ENCODE measurements at regions not wholly inside any gene's neighbourhood (a gene's known extent, or its start where the extent isn't known, plus 50 kb on each side); places are given as distances from the start of the nearest gene placed in this dataset.

DNA sequence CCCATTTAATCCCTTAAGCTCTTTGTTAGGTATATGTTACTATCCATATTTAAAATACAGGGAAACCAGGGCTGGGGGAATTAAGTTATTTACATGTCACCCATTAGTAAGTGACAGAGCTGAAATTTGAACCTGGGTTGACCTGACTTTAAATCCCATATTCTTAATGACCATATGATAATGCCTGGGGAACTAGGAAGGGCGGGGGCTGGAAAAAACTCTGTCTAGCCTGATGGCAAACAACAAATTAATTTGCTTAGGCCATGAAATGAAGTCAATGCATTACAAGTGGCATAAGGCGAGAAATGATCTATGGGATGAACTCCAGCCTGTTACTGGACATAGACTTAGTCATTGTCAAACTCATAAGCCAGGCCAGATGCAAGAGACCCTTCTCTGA is 325.7 kb upstream of the WWC1 start:
- Histone ChIP-seq H3K4me3 (ENCODE audit: low read length) (no peak overlapping the region), H3K36me3 (ENCODE audit: control insufficient read depth, low read depth, low read length) (no peaks in the 10 kb centered on the region), H3K9ac (ENCODE audit: low read length) (no peak overlapping the region), H3K27me3 (ENCODE audit: control insufficient read depth, insufficient read depth, low read length) (no peaks in the 10 kb centered on the region), H3K4me1 (ENCODE audit: control insufficient read depth, low read depth, low read length) (peaks cover 8% of the 10 kb centered on the region), H3K9me3 (ENCODE audit: control insufficient read depth, low read depth, low read length) (no peaks in the 10 kb centered on the region), H3K27ac (ENCODE audit: low read length) (no peak overlapping the region)

DNA sequence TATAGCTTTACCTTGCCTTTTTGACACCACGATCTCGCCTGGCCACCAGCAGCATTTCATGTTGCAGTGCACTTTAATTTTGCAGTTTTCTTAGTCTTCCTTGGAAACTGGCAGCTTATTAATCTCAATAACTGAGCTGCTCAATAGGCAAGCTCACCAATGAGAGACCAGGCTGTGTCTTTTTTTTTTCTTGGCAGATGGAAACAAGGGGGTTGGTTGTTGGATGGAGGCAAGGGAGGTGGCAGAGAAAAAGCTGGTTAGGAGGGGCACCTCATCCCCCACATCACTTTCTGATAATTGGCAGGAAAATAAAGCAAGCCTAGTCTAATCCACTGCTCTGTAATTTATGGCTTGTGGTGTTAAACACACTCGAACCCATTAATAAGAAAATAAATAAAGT is 324.5 kb upstream of the WWC1 start:
- H3K9me3 ChIP-seq (ENCODE audit: control insufficient read depth, low read depth, low read length) = no peaks in the 10 kb centered on the region
- no peaks in the 10 kb centered on the region for H3K27me3 ChIP-seq (ENCODE audit: control insufficient read depth, insufficient read depth, low read length)
- no peaks in the 10 kb centered on the region for H3K36me3 ChIP-seq (ENCODE audit: control insufficient read depth, low read depth, low read length)
- H3K4me1 ChIP-seq (ENCODE audit: control insufficient read depth, low read depth, low read length) = peaks cover 8% of the 10 kb centered on the region
- H3K4me3 ChIP-seq (ENCODE audit: low read length) = no peak overlapping the region
- no peak overlapping the region for H3K9ac ChIP-seq (ENCODE audit: low read length)
- no peak overlapping the region for H3K27ac ChIP-seq (ENCODE audit: low read length)

DNA sequence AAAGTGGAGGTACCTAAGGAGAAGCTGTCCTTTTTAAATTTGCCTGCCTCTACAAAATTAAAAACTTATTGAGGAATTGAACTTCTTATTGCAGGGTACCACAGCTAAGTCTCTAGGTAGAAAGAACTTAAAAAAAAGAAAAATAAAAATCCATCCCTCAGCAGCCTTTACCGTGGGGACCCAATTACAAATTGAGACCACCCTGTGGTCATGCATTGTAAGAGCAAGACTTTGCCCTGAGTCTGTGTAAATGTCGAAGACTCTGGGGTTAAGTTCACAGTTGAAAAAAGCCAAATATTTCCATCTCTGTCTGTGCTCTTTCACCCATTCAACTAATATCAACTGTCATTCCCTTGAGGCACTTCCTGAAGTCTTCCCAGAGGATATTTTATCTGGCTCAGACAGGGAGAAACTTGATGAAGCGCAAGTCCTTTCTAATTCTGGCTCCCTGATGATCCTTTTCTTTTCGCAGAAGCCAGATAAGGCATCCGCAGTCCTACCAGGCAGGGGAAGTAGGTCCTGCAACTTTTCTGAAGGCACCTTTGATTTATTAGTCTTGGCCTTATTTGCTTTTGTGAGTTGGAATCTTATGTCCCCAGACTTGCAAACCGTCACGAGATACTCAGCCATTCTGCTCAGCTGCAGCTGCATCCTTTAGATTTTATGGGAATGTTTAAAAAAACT is 323.8 kb upstream of the WWC1 start:
- Histone ChIP-seq H3K4me3 (ENCODE audit: low read length) (no peak overlapping the region), H3K27me3 (ENCODE audit: control insufficient read depth, insufficient read depth, low read length) (no peaks in the 10 kb centered on the region), H3K9me3 (ENCODE audit: control insufficient read depth, low read depth, low read length) (no peaks in the 10 kb centered on the region), H3K36me3 (ENCODE audit: control insufficient read depth, low read depth, low read length) (no peaks in the 10 kb centered on the region), H3K4me1 (ENCODE audit: control insufficient read depth, low read depth, low read length) (peaks cover 8% of the 10 kb centered on the region), H3K27ac (ENCODE audit: low read length) (no peak overlapping the region), H3K9ac (ENCODE audit: low read length) (no peak overlapping the region)

DNA sequence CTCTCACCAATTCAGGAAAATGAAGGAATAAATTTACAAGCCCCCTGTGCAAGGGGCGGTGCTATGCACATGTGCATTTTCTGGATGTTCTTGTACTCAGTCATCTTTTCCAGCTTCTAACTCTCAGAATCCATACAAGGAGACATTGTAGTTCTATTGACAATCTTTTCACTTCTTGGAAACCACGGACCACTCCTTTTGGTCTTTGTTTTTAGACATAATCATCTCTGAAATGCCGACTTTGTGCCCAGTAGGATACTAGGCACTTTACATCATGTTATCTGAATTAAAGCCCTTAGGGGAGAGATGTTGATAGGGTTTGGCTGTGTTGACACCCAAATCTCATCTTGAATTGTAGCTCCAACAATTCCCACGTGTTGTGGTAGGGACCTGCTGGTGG is 322.6 kb upstream of the WWC1 start:
- Histone ChIP-seq H3K27me3 (ENCODE audit: control insufficient read depth, insufficient read depth, low read length) (no peaks in the 10 kb centered on the region), H3K9ac (ENCODE audit: low read length) (no peak overlapping the region), H3K4me1 (ENCODE audit: control insufficient read depth, low read depth, low read length) (peaks cover 8% of the 10 kb centered on the region), H3K27ac (ENCODE audit: low read length) (no peak overlapping the region), H3K9me3 (ENCODE audit: control insufficient read depth, low read depth, low read length) (no peaks in the 10 kb centered on the region), H3K36me3 (ENCODE audit: control insufficient read depth, low read depth, low read length) (no peaks in the 10 kb centered on the region), H3K4me3 (ENCODE audit: low read length) (no peak overlapping the region)

DNA sequence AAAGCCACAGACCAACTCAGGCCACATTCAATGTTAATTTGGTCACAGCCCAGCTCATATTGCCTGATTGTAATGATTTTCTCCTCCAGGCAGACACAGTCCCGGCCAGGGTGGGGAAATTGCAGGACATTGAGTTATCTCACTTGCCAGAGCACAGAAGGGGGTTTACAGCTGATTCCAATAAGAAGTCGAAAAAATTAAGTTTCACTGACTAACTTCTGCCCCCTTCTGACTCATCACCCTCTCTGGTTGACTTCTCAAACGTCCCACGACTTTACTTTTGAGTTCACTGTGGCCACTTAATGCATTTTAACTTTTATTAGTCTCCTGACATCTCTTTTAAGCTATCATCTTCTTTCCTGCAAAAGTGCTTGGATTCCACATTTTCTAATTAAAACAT is 321.4 kb upstream of the WWC1 start:
- Histone ChIP-seq H3K9ac (ENCODE audit: low read length) (no peak overlapping the region), H3K27ac (ENCODE audit: low read length) (no peak overlapping the region), H3K27me3 (ENCODE audit: control insufficient read depth, insufficient read depth, low read length) (no peaks in the 10 kb centered on the region), H3K4me1 (ENCODE audit: control insufficient read depth, low read depth, low read length) (peaks cover 8% of the 10 kb centered on the region), H3K9me3 (ENCODE audit: control insufficient read depth, low read depth, low read length) (no peaks in the 10 kb centered on the region), H3K4me3 (ENCODE audit: low read length) (no peak overlapping the region), H3K36me3 (ENCODE audit: control insufficient read depth, low read depth, low read length) (no peaks in the 10 kb centered on the region)

DNA sequence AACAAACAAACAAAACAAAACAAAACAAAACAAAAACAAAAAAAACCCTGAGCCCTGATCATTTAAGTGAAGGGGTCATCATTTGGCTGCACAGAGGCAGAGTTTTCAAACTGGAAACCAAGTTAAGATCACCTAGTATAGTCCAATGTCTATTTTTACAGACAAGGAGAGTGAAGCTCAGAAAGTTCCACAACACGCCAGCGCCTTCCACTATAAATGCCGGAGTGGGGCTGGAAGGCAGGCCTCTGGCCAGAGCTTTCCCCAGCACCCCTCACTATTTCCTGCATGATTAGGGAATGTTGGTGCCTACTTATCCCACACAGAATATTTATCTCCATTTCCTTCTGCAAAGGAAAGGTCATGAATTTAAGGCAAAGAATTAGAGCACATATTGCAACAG is 319.7 kb upstream of the WWC1 start:
- H3K9me3 ChIP-seq (ENCODE audit: control insufficient read depth, low read depth, low read length) = no peaks in the 10 kb centered on the region
- H3K9ac ChIP-seq (ENCODE audit: low read length) = no peak overlapping the region
- H3K4me1 ChIP-seq (ENCODE audit: control insufficient read depth, low read depth, low read length) = no peaks in the 10 kb centered on the region
- no peaks in the 10 kb centered on the region for H3K36me3 ChIP-seq (ENCODE audit: control insufficient read depth, low read depth, low read length)
- no peaks in the 10 kb centered on the region for H3K27me3 ChIP-seq (ENCODE audit: control insufficient read depth, insufficient read depth, low read length)
- no peak overlapping the region for H3K4me3 ChIP-seq (ENCODE audit: low read length)
- H3K27ac ChIP-seq (ENCODE audit: low read length) = no peak overlapping the region

DNA sequence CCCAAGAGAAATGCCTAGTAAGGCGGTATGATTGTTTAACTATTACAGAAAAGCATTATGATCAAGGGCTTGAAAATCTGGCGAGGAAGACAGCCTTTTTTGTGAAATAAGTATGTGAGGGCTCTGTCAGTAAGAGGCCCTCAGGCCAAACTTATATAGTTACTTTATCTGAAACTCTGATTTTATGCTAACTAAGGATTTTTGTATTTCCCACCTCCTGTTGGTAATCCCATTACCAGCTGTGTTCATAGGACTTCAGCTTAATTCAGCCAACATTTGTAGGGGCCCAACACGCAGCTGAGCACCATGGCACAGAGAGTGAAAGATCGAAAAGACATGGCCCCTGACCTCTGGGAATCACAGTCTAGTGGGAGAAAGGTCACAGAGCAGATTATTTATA is 318.3 kb upstream of the WWC1 start:
- no peak overlapping the region for H3K27ac ChIP-seq (ENCODE audit: low read length)
- H3K27me3 ChIP-seq (ENCODE audit: control insufficient read depth, insufficient read depth, low read length) = no peaks in the 10 kb centered on the region
- no peaks in the 10 kb centered on the region for H3K4me1 ChIP-seq (ENCODE audit: control insufficient read depth, low read depth, low read length)

DNA sequence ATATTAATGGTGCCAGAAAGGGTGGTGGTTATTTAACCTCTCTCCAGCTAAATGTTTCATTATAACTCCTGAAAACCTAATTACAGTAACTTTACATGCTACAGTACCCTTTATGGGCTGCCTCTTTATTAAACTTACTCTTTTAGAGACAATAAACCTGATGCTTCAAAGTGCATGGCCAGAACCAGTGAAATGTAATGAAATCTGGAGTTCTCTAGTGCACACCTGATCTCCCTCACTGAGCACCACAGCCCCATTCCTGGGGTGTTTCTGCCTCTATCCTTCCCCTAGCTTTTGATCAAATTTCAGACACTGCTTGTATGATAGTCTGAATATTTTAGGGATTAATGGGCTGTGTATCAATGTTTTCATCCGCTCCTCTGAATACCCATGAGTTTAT is 306.5 kb upstream of the WWC1 start:
- H3K9ac ChIP-seq (ENCODE audit: low read length) = no peak overlapping the region
- H3K4me1 ChIP-seq (ENCODE audit: control insufficient read depth, low read depth, low read length) = peaks cover 24% of the 10 kb centered on the region
- no peaks in the 10 kb centered on the region for H3K9me3 ChIP-seq (ENCODE audit: control insufficient read depth, low read depth, low read length)
- H3K36me3 ChIP-seq (ENCODE audit: control insufficient read depth, low read depth, low read length) = no peaks in the 10 kb centered on the region
- no peak overlapping the region for H3K4me3 ChIP-seq (ENCODE audit: low read length)
- no peaks in the 10 kb centered on the region for H3K27me3 ChIP-seq (ENCODE audit: control insufficient read depth, insufficient read depth, low read length)
- H3K27ac ChIP-seq (ENCODE audit: low read length) = no peak overlapping the region

More for the DNA sequence above, 318.3 kb upstream of the WWC1 start:
- Histone ChIP-seq H3K4me3 (ENCODE audit: low read length) (no peak overlapping the region), H3K9ac (ENCODE audit: low read length) (no peak overlapping the region), H3K36me3 (ENCODE audit: control insufficient read depth, low read depth, low read length) (no peaks in the 10 kb centered on the region), H3K9me3 (ENCODE audit: control insufficient read depth, low read depth, low read length) (no peaks in the 10 kb centered on the region)

DNA sequence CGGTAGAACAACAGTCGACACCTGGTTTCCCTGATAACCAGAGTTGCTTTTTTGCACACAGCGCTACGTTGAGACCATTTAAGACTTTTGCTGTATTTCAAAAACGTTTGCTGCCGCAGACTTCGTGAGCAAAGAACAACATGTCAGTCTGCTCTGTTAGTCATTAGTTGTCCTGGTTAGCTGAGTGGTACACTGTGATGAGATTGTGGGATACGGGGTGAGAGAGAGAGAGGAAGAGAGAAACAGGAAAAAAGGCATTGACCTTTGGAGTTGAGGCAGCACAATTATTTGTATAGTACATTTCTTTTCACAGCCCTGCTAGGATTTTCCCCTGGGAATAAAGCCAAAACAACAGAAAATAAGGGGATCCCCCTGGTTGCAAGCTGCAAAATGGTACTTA is 306.1 kb upstream of the WWC1 start:
- peaks cover 24% of the 10 kb centered on the region for H3K4me1 ChIP-seq (ENCODE audit: control insufficient read depth, low read depth, low read length)
- H3K9ac ChIP-seq (ENCODE audit: low read length) = no peak overlapping the region
- no peaks in the 10 kb centered on the region for H3K36me3 ChIP-seq (ENCODE audit: control insufficient read depth, low read depth, low read length)
- no peak overlapping the region for H3K27ac ChIP-seq (ENCODE audit: low read length)
- no peaks in the 10 kb centered on the region for H3K9me3 ChIP-seq (ENCODE audit: control insufficient read depth, low read depth, low read length)
- no peak overlapping the region for H3K4me3 ChIP-seq (ENCODE audit: low read length)
- no peaks in the 10 kb centered on the region for H3K27me3 ChIP-seq (ENCODE audit: control insufficient read depth, insufficient read depth, low read length)

DNA sequence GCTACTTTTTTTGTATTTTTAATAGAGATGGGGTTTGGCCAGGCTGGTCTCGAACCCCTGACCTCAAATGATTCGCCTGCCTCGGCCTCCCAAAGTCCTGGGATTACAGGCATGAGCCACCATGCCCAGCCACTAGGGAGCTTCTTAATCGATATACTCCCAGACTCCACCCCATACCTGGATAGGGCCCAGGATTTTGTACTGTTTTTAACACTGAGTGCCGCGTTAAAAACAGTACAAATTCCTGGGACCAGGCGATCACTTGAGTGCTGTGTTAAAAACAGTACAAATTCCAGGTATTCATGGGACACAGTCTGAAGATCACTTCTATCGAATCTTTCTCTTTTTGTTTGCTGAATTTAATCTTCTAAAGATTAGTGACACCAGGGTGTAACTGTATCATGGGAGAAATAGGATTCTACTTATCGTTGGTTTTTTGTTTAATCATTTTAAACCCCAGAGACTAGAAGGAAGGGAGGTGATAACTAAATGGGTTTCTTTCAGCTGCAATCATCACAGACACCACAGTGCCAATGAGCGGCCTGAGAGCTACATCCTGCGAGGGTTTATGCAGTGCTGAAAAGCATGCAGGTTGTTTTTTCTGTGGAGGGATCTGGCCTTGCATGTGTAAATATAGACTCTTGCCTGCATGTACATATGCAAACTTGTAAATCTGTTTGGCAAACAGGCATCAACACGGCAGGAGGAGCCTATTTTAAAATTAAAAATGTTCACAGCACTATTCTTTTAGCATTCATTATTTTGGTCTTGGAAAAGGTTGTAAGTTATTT is 303.8 kb upstream of the WWC1 start:
- no peaks in the 10 kb centered on the region for H3K36me3 ChIP-seq (ENCODE audit: control insufficient read depth, low read depth, low read length)
- no peaks in the 10 kb centered on the region for H3K9me3 ChIP-seq (ENCODE audit: control insufficient read depth, low read depth, low read length)
- peaks cover 24% of the 10 kb centered on the region for H3K4me1 ChIP-seq (ENCODE audit: control insufficient read depth, low read depth, low read length)
- no peak overlapping the region for H3K27ac ChIP-seq (ENCODE audit: low read length)
- no peak overlapping the region for H3K9ac ChIP-seq (ENCODE audit: low read length)
- no peaks in the 10 kb centered on the region for H3K27me3 ChIP-seq (ENCODE audit: control insufficient read depth, insufficient read depth, low read length)
- H3K4me3 ChIP-seq (ENCODE audit: low read length) = no peak overlapping the region

DNA sequence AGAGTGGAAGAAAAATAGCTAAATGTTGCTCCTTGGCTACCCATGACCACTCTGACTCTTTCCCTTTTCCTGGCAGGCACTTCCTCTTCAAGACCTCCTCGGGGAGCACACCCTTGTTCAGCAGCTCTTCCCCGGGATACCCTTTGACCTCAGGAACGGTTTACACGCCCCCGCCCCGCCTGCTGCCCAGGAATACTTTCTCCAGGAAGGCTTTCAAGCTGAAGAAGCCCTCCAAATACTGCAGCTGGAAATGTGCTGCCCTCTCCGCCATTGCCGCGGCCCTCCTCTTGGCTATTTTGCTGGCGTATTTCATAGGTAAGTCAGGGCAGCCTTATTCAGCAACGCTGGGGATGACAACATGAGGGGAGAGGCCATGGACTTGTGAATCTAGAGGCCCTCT is 298.6 kb upstream of the WWC1 start:
- no peaks in the 10 kb centered on the region for H3K36me3 ChIP-seq (ENCODE audit: control insufficient read depth, low read depth, low read length)

DNA sequence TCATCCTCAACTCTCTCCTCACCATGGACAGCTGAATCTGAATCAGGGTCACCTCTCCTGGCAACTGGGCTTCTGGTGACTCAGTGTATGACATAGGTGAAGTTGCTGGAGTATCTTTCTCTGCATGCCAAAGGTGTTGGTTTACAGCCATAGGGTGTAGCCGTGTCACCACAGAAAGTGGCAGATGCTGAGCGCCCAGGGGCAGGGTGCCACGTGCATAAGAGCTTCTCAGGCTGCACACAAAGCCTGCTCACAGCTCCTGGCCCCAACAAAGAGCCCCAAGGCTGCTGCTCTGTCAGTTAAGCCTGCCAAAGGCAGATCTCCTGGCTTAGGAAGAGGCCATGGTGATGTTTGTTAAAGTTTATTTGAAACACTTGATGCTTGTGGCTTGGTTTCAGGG is 297.7 kb upstream of the WWC1 start:
- Histone ChIP-seq H3K27ac (ENCODE audit: low read length) (no peak overlapping the region), H3K27me3 (ENCODE audit: control insufficient read depth, insufficient read depth, low read length) (no peaks in the 10 kb centered on the region), H3K4me1 (ENCODE audit: control insufficient read depth, low read depth, low read length) (no peaks in the 10 kb centered on the region), H3K4me3 (ENCODE audit: low read length) (no peak overlapping the region), H3K9me3 (ENCODE audit: control insufficient read depth, low read depth, low read length) (no peaks in the 10 kb centered on the region), H3K36me3 (ENCODE audit: control insufficient read depth, low read depth, low read length) (no peaks in the 10 kb centered on the region), H3K9ac (ENCODE audit: low read length) (no peak overlapping the region)

More for the DNA sequence above, 298.6 kb upstream of the WWC1 start:
- no peak overlapping the region for H3K9ac ChIP-seq (ENCODE audit: low read length)
- no peak overlapping the region for H3K4me3 ChIP-seq (ENCODE audit: low read length)
- no peaks in the 10 kb centered on the region for H3K27me3 ChIP-seq (ENCODE audit: control insufficient read depth, insufficient read depth, low read length)
- H3K4me1 ChIP-seq (ENCODE audit: control insufficient read depth, low read depth, low read length) = no peaks in the 10 kb centered on the region
- H3K9me3 ChIP-seq (ENCODE audit: control insufficient read depth, low read depth, low read length) = no peaks in the 10 kb centered on the region
- H3K27ac ChIP-seq (ENCODE audit: low read length) = no peak overlapping the region
